SK-N-DZ (cell line): ENCODE measurements at regions not wholly inside any gene's neighbourhood (a gene's known extent, or its start where the extent isn't known, plus 50 kb on each side); places are given as distances from the start of the nearest gene placed in this dataset.

ENCODE experiments used
- DNase-seq: peaks from one replicate; pipeline ENCODE4 v3.0.0-alpha.2; 2015; ENCODE audit warnings: low spot score

- no peak for DNase-seq
These were observed 126.3 kb upstream of the JUN start for GRCh38 chr1:58909914-58910681.

- DNase-seq, result no peak
These were observed 128.1 kb upstream of the JUN start for GRCh38 chr1:58911841-58912499.

GRCh38 chr1:58914925-58915324 is 131.1 kb upstream of the JUN start:
- no peak for DNase-seq

GRCh38 chr1:58917436-58917835 is 133.6 kb upstream of the JUN start:
- no peak for DNase-seq

GRCh38 chr1:58919226-58919958 is 135.5 kb upstream of the JUN start:
- no peak for DNase-seq

- DNase-seq, result no peak
These were observed 136.1 kb upstream of the JUN start for GRCh38 chr1:58919959-58920321.

- no peak for DNase-seq
These were observed 137.5 kb upstream of the JUN start for GRCh38 chr1:58921342-58921741.

GRCh38 chr1:58921751-58922150 is 137.9 kb upstream of the JUN start:
- no peak for DNase-seq

GRCh38 chr1:58922302-58923089 is 138.6 kb upstream of the JUN start:
- no peak for DNase-seq

- no peak for DNase-seq
These were observed 139.2 kb upstream of the JUN start for GRCh38 chr1:58923090-58923470.

GRCh38 chr1:58924016-58924565 is 140.2 kb upstream of the JUN start:
- no peak for DNase-seq

- no peak for DNase-seq
These were observed 141.0 kb upstream of the JUN start for GRCh38 chr1:58924821-58925220.

- DNase-seq, result no peak
These were observed 141.4 kb upstream of the JUN start for GRCh38 chr1:58925247-58925646.

GRCh38 chr1:58926152-58926551 is 142.3 kb upstream of the JUN start:
- no peak for DNase-seq

GRCh38 chr1:58927041-58927721 is 143.3 kb upstream of the JUN start:
- no peak for DNase-seq

- no peak for DNase-seq
These were observed 143.9 kb upstream of the JUN start for GRCh38 chr1:58927722-58928085.

- no peak for DNase-seq
These were observed 144.7 kb upstream of the JUN start for GRCh38 chr1:58928514-58928913.

- DNase-seq, result no peak
These were observed 146.0 kb upstream of the JUN start for GRCh38 chr1:58929671-58930325.

- DNase-seq, result no peak
These were observed 147.2 kb upstream of the JUN start for GRCh38 chr1:58931024-58931423.

- DNase-seq, result no peak
These were observed 147.9 kb upstream of the JUN start for GRCh38 chr1:58931756-58932155.
